WI38 (cell line): ENCODE measurements at regions not wholly inside any gene's neighbourhood (a gene's known extent, or its start where the extent isn't known, plus 50 kb on each side); places are given as distances from the start of the nearest gene placed in this dataset.

ENCODE experiments used
- H3K4me3 ChIP-seq: 2 replicates; pipeline ENCODE4 v1.5.1; 2011; ENCODE audit warnings: low read depth, mild to moderate bottlenecking, control low read depth, low read length
- TF ChIP-seq, protein P1 (sequence below): IDR thresholded peaks from 2 replicates; pipeline ENCODE4 v1.5.1; 2012; ENCODE audit warnings: low read depth, mild to moderate bottlenecking, control low read depth, low read length

DNA sequence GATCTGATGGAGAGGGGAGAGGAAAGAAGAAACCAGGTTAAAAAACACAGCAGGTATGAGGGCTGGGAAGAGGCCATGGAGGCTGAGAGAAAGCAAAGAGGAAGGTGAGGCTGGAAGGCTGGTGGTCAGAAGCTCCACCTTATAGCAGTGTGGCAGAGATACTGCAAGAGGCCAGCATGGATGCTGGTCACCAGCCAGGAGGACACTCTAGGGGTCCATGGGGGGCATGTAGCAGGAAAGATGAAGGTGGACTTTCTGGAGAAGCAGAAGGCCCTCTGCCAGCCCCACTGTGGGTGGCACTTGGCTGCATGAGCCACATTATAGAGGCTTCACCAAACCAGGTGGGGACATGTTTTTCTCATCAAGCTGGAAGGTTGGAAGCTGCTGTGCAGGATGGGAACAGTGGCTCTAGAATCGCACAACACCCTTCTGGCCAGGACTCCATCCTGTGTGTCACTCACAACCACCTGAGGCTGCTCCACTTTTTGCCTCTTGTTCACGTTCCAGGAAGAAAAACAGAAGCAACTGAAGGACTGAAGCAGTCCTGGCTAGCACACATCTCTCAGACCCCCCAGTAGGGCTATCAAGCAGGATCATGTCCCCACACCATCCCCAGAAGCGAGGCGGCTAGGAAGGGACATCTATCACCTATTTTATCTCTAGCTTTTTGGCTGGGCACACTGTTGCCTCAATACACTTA is 587.5 kb upstream of the MGMT start:
- TF ChIP-seq, protein P1, sequence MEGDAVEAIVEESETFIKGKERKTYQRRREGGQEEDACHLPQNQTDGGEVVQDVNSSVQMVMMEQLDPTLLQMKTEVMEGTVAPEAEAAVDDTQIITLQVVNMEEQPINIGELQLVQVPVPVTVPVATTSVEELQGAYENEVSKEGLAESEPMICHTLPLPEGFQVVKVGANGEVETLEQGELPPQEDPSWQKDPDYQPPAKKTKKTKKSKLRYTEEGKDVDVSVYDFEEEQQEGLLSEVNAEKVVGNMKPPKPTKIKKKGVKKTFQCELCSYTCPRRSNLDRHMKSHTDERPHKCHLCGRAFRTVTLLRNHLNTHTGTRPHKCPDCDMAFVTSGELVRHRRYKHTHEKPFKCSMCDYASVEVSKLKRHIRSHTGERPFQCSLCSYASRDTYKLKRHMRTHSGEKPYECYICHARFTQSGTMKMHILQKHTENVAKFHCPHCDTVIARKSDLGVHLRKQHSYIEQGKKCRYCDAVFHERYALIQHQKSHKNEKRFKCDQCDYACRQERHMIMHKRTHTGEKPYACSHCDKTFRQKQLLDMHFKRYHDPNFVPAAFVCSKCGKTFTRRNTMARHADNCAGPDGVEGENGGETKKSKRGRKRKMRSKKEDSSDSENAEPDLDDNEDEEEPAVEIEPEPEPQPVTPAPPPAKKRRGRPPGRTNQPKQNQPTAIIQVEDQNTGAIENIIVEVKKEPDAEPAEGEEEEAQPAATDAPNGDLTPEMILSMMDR, result no peak
- H3K4me3 ChIP-seq, result no peak overlapping the region

DNA sequence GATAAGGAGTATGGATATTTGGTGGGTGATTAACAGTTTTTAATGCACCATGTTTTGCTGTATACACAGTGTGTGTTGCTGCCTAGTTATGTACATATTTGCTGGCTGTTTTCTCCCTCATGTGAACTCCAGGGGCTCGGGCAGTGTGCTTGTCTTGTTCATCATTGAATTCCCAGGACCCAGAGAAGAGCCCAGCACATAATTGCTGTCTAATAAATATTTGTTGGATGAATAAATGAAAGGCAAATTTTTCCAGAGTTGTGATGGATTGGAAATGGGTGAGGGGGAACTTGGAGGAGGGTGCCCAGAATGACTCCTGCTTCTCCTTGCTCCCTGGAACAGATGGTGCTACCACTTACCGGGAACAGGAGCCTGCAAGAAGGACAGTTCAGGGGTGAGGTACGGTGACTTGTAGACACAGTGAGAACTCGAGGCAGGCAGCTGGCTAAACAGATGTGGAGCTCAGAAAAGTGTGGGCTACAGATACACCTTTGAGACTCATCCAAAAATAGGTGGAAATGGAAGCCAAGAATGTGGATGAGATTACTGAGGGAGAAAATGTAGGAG is 586.8 kb upstream of the MGMT start:
- TF ChIP-seq, protein P1, result no peak
- H3K4me3 ChIP-seq, result no peak overlapping the region

DNA sequence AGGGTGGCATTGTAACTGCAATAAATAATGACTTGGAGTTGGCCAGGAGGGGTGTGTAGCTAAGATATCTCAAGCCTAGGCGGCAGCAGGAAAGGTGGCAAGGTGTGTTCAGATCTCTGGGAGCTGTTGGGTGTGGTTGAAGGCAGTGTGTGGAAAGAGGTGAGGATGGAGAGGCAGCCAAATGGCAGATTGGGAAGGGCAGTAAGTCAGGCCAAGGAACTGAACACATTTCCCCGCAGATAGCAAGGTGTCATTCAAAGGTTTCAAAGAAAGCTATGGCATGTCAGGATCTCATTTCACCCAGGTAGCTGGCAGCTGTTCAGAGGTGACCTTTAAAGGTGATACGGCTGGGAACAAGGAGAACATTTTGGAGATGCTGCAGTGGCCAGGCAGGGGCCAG is 586.0 kb upstream of the MGMT start:
- H3K4me3 ChIP-seq, result no peak overlapping the region
- TF ChIP-seq, protein P1, result no peak

DNA sequence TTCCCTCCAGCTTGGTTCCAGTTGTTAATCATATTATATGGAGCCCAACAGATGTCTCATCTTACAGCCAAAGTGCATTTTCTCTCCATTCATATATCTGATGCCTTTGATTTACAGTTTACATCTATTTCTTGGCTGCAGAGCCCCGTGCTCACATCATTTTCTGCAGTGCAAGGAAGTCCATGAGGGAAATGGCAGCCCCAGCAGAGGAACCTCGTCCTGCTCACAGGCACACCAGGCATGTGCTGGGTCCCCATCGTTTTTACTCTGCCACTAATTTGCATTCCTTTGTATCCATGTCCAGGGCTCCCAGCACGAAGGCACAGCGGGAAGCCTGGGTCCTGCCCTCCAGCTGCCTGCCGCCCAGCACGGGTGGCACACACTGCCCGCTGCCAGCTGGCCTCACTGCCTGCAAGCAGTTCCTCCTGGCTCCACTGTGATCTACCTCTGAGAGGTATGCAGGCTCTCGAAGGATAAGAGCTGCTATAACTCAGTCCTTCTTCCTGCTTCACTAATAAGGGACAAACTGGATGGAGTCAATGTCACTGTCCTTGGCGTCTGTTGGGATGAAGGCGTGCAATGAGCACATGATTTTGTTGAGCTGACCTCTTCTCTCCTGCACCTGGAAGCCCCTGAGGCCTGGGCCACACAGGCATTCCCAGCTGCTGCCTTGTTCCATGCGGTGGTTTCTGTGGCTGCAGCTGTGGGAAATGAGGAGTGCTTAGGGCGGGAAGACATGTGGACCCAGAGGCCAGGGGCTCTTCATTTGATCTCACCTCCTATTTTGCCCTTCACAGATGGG is 583.6 kb upstream of the MGMT start:
- H3K4me3 ChIP-seq, result no peak overlapping the region
- TF ChIP-seq, protein P1, result no peak

DNA sequence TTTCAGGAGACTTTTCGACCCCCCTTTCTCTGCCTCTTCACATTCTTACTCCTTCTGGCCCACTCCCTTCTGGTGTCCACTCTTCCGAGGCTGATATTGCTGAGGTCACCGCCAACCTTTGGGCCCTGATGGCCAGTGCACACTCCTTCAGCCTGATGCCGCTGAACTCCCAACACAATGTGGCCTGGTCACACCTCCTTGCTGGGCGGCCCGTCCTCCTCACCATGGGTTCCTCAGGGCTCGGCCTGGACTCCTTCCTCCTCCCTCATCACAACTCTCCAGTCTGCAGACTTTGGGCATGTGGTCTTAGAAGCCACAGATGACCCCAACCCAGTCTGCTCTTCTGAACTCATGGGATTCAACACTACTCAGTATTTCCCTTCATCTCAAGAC is 583.0 kb upstream of the MGMT start:
- TF ChIP-seq, protein P1, result no peak
- no peak overlapping the region for H3K4me3 ChIP-seq

DNA sequence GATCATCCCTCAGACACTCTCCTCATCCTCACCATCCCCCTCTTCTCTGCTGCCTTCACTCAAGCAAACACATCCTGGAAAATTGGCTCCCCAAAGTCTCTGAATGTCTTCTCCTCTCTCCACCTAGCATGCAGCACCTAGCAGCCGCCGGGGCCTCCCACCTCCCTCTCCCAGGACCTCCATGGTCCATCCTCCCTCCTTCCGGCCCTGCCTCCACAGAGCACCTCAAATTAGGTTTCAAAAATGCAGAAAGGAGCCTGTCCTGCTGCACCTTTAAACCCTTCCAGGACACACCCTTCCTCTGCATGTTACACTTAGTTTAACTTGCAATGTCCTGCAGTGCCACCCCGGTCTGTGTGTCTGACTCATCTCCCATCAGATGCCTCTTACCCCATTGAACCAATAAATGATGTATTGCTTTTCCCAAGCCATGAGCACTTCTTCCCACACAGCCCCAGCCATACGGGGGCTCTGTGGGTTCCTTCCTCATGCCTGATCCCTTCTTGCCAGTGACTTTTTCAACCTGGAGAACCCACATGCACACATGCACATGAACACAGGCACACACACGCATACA is 582.5 kb upstream of the MGMT start:
- H3K4me3 ChIP-seq, result no peak overlapping the region
- TF ChIP-seq, protein P1, result no peak
